HG03432 (cell line): ENCODE measurements at regions not wholly inside any gene's neighbourhood (a gene's known extent, or its start where the extent isn't known, plus 50 kb on each side); places are given as distances from the start of the nearest gene placed in this dataset.

Experiments used
- ATAC-seq: cut with Tn5 transposase; IDR thresholded peaks from one replicate; pipeline ENCODE4 v1.9.1; 2021; ENCODE audit warnings: mild to moderate bottlenecking, moderate library complexity; ENCODE audit not compliant: unreplicated experiment

DNA sequence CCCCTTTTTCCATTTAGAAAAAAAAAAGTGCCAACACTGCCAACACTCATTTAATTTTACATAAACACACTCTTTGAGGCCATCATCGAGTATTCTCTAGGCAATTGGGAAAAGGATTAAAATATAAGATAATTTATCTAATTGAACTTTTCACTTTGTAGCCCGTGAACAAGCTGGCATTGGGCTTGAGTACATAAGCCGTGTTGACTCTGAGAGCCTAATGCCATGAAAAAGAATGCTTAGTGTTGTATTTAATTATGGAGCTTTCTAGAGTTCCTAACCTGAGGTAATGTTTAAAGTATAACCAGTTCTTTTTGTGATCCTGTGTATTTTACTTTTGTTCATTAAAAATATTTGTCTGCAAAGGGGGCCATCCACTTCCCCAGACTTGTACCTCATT, 193.8 kb downstream of the LYPLAL1 start:
- ATAC-seq: no peak

DNA sequence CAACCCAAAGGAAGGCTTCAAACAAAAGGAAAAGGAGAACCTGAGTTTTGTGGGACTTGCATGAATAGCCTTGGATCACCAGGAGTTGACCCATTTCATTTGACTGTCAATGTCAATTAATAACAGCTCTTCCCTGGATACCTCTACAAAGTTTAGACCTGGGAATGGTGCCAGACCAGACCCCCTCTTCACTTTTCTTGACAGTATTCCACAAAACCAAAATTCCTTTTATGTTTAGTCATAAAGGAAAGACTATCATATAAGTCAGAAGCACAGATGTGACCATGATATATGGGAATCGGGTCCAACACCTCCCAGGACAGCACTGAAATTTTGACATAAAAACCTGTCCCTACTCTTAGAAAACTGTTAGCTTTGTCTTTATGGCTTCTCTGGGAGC, 191.8 kb downstream of the LYPLAL1 start:
- no peak for ATAC-seq

DNA sequence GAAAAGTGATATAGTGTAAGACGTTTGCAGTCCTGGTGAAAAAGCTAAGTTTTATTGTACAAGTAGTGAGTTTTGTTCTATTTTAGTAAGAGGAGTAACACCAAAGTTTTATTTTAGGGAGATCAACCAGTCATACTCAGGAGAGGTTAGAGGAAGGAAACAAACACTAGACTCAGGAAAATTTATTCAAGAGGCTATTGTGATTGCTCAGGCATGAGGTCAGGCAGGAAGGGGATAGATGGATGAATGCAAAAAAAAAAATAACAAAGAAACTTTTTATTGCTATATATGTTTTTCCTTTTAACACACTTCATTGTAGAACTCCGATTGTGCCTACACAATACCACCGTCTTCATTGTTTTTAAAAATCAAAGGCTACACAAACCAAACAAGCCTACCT, 189.0 kb downstream of the LYPLAL1 start:
- no peak for ATAC-seq

DNA sequence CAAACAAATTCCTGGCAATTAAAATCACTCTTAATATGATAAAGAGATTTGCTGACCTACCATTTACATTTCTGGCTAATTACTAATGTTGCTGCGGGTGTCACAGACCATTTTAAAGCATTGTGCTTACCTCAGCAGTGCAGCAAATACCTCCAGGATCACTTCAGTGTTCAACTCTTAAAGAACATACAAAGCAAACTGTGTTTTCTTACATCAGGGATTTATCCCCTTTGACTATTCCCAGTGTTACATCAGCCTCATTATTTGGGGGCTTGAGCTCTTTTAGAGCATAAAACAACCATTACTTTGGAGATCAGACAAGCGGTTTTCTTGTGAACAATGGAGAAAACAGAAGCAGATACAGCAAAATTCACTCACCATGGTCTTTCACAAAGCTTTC, 185.4 kb downstream of the LYPLAL1 start:
- ATAC-seq: no peak

DNA sequence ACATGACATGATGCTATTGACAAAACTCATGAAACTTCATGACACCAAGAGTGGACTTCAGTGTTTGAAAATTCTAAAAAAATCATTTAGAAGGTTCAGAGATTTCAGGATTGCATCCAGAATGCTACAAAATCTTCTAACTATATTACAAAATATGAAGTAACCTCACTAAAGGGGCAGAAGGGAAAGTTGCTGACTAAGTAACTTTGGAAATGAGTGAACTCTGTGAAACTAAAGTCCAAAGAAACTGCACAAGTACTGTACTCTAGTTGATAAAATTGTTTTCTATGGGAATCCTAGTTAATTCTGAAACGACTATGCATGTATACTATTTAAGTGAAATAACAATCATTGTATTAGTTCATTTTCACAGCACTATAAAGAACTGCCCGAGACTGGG, 184.4 kb downstream of the LYPLAL1 start:
- ATAC-seq: no peak

DNA sequence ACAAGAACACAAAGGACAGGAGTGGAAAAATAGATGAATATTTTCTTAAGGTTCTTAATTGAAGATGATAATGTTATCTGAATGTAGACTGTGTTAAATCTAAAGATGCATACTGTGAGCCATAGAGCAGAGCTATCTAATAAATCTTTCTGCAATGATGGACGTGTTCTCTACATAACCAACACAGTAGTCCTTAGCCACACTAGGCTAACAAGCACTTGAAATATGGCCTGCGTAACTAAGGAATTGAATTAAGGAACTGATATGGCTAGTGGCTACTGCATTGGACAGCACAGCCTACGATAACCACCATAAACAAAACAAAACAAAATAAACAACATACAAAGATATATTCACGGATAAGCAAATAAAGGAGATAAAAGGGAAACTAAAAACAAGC, 181.3 kb downstream of the LYPLAL1 start:
- no peak for ATAC-seq

DNA sequence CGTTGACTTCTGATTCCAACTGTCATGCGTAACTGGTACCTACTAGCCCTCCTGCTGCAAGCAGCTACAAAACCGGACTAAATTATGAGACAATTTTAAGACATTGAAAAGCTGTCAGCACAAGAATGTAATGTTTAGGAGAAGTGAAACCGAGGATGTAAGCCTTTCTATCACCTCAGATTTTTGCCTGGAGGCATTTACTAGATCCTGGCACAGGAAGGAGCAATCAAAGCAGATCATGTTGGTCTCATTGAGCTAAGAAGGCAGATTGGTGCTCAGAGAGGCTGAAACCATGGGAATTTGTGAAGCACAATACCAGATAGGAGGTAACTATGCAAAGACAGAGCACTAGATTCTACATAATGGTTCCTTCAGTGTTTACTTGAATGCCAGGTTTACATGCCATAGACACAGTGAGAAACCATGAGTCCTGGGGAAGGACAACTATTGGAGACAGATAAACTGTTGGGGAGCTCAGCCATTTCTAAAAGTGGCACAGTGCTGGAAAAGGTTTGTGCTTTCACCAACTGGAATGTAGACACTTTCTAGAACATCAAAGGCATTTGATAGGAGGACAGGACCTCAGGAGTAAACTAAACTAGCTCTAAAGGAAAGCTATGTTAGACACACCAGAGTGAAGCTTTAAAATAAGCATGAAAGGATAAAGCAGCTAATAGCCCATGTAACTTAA, 179.4 kb downstream of the LYPLAL1 start:
- ATAC-seq: no peak

DNA sequence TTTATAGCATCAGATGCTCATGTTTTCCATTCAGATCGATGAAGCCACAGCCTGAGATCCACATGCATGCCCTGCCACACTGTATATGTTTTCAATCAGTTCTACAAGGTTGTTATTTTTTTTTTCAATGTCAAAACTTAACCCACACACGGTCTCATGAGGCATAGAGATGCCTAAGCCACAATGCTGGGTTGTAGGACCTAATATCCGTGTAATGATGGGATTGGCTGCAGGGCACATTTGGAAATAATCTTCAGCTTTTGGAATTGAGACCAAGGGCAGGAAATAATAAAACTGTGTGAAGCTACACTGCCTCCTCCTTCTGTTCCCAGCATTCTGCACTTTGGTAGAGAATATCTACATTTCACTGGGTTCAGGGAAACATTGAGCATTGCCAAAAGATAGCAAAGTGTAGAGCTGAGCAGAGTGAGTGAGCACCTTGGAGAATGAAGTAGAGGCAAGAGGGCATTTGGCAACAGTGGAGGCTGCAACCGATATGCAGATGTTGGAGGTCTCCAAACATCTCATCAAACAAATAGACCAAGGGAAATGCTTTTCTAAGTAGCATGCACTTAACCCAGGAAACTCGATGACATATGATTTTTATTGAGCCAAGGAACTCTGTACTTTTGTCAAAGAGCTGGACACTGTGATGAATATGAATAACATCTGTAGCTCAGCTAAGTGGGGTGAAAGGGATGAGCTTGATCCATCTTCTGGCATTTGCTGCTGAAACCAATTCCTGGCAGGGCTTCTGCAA, 176.7 kb downstream of the LYPLAL1 start:
- ATAC-seq: no peak

DNA sequence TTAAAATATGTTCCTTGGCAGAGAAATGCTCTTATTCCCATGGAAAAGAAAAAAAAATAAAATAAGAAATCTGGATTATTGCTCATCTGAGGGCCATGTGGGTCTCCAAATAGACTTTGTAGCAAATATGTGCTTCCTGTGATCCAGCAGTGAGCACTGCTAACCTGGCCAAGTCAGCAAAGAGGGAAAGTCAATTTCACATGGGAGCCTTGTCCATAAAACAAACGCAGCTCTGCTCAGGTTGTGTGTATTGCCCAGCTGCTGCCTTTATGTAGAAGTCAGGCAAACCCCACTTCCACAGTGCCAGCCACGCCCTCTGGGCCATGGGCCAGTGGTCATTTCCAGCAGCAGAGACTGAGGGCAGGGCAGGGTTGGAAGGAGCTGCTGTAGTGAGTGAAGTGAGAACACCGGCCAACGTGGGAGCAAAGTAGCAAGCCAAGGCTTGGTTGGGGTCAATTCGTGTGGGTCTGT, 174.3 kb downstream of the LYPLAL1 start:
- ATAC-seq: no peak

DNA sequence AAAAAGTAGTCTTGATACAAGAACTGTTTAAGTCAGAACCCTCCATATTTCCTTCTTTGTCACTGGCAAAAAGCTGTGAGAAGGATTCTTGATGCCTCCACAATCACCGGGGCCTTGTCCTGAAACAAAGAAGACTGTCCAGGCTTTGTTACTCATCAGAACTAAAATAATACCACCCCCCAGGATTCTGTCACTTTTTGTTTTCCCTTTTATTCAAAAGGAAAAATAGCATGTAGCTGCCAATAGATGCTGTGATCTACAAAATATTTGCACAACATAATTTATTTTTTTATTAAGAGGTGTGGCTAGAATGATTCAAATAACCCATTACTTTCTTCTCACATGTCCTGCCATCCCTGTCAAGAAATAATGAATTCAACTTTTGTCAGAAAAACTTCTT, 173.7 kb downstream of the LYPLAL1 start:
- no peak for ATAC-seq

DNA sequence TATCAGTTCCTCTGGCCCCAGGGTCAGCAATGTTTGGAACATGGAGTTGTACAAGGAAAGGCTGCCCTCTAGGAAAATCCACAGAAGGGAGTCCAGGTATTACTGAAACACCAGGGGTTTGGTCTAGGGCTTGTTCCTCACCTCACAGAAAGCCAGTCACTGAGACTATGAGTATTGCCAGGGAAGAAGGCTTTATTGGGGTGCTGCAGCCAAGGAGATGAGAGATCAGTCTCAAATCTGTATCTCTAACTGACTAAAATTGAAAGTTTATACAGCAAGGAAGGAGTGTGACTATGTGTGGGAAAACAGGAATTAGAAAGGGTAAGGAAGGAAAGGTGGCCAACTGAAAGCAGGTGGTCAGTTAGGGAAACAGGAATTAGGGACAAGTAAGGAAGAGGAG, 172.3 kb downstream of the LYPLAL1 start:
- ATAC-seq: no peak

DNA sequence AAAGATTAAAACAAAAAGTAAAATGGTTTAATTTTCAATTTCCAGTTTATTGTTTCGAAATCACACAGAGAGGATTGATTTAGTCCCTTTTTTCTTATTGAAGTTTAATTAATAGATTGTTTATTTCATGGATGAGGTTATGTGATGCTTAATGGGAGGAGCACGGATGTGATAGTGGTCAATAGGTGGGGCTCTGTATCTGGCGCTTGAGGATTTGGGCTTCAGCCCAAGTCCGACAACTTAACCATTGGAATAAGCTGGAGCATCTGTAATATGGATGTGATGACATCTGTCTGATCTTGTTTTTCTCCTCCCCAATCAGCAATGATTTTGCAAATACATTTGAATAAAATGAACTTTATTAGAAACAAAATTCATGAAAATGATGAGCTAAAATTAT, 169.2 kb downstream of the LYPLAL1 start:
- ATAC-seq: no peak

DNA sequence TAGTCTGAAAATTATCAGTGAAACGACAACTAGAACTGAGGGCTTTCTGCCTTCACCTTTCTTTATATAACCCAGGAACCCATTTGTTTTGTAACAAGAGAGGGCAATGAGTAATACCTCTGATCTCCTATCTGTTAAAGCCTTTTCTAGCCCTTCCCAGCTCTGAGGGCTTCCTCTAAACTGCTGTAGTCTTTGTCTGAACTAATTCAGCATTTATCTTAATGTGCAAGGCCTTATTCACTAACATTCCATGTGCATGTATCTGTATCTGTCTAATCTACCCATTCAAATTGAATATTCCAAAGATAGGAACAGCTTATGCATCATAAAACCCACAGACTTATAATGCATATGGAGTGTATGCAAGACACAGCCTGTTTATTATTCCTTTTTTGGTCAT, 167.1 kb downstream of the LYPLAL1 start:
- no peak for ATAC-seq

DNA sequence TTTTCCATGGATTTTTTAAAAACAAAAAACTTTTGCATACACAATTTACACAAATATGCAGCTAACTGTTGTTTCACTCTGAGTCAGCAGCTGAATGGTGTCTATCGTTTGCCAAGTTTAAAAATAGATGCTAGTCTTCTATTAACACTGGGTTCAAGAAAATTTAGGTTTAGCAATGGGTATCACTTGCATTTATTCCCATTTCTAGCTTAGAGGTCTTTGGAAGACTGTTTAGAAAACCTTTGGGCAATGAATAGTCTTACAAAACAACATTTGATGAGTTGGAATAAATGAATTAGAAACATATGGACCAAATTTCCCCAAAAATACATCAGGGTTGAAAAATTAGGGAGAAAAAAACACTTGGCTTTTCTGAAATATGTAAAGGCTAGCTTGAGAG, 165.8 kb downstream of the LYPLAL1 start:
- ATAC-seq: no peak

DNA sequence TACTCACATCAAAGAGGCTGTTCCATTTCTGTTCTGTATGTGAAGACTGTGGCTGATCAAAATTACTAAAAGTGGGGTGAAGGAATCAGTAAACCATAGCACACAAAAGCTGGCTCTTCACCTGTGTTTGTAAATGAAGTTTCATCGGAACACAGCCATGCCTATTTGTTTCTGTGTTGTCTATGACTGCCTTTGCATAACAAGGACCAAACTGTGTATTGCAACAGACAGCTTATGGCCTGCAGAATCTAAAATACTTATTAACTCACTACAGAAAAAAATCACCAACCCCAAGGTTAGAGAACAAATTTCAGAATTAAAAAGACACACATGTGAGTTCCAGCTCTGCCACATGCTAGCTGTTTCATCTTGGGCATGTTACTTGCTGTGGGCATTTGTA, 163.9 kb downstream of the LYPLAL1 start:
- ATAC-seq: no peak

DNA sequence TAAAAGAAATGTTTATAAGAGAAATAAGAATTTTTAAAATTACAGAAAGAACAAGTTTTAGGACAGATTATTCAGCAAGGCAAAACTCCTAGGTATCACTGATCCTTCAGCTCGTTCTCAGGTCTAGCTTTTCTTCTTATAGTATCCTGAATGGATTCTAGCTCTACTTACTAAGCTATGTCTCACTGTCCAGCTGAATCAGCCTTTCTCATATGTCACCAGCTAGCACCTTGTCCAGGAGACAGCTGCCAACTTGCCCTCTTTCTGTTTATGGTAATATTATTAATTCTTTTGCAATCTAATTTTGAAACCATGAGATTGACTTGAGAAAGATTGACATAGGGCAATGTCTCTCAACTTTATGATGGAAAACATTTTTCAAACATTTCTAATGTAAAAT, 159.9 kb downstream of the LYPLAL1 start:
- ATAC-seq: no peak

DNA sequence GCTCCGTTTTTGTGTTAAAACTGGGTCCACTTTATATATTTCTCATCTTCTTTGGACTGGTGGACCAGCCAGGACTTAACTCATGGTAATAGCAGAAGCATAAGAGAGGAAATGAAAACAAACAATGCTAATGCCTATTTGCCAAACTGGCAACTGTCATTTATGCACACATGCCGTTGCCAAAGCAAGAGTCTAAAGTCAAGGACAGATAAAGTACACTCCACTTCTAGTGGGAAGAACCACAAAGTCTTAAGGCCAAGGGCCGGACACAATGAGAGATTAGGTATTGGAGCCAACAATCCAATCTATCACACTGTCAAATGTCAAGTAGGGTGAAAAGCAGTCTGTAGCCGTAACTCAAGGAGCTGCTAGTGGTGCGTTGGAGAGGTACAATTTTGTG, 157.7 kb downstream of the LYPLAL1 start:
- ATAC-seq: no peak

DNA sequence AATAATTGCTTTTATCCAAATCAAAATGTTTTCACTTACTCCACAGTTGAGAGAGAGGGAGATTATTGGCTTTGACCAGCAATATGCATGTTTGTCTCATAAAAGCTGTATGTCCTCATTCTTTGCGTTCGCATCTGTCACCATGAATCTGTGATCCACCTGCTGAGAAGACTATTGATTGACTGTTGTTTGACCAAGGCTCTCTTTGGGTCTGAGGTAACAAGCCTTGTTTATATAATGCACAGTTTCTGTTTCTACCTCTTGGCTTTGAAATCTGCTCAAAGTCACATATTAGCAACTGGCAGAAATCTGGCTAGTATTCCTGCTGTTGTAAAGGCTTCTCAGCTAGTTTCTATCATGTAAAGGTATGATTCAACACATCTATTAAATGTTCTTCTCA, 157.0 kb downstream of the LYPLAL1 start:
- no peak for ATAC-seq

DNA sequence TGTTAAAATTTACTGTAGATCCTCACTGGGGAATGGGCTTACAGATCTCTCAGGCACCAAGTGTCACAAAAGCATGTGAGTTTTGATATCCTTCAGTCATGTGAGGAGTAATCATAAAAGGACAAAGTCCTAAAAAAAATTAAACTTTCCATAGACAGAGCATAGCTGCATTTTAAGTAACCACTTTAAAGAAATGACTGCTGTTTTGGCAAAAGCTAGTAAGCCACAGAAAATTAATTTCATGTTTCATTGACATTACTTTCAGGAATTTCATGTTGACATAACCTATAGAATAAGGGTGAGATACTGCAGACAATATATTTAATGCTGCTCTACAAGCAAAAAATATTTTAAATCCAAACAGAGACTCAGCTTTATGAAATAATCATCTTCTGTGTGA, 156.3 kb downstream of the LYPLAL1 start:
- ATAC-seq: no peak

DNA sequence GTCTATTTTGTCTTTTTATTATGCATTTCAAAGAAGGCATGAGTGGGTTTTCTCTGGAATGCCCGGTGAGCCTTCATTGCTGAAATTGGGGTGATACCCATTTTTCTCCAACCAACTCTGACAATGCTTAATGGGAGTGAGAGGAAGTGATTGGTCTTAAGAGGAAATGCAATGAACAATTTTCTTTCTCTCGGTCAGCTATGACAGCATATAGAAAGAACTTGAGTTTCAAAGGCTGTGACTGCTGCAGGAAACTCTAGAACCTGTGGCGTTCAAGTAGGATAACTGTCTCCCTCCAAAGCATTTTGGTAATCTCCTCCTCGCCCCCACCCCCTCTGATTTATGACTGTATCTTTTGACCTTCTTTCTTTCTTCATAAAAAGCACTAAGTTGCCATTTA, 155.9 kb downstream of the LYPLAL1 start:
- ATAC-seq: no peak

DNA sequence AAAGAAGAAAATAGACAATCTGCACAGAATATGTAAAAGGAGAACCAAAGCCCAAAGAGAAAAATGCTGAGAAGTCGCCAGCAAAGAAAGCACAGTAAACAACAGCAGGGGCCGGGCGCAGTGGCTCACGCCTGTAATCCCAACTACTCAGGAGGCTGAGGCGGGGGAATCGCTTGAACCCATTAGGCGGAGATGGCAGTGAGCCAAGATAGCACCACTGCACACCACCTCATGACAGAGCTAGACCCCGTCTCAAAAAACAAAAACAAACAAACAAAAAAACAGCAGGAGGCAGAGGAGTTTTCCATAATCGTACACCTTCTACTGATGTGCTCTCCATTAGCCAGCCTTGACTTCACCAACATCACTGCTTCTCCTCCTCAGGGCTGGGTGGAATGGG, 153.2 kb downstream of the LYPLAL1 start:
- ATAC-seq: no peak

DNA sequence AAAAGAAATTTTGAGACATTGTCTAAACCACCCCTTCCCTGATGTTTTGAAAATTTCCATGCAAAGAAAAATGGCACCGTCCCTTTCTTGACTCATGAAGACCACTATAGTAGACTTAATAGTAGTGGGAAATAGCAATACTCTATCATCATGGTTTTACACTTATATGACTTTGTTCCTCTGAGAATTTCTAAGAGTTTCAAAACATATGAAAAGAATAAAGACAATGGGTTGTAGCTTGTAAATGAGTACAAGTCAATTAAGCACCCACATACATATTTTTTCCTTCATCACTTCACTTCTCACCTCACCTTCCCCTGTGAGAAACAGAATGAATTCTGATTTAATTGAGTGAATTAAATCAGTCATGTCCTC, 151.7 kb downstream of the LYPLAL1 start:
- no peak for ATAC-seq
